HG02870 (cell line): ENCODE measurements at regions not wholly inside any gene's neighbourhood (a gene's known extent, or its start where the extent isn't known, plus 50 kb on each side); places are given as distances from the start of the nearest gene placed in this dataset.

ENCODE experiments used
- ATAC-seq: cut with Tn5 transposase; IDR thresholded peaks from one replicate; pipeline ENCODE4 v1.9.1; 2021; ENCODE audit warnings: mild to moderate bottlenecking, moderate library complexity; ENCODE audit not compliant: unreplicated experiment

GRCh38 chr4:23207059-23207458 lies 514.3 kb downstream of the GBA3 start:
- ATAC-seq: no peak

GRCh38 chr4:23202712-23203247 lies 510.0 kb downstream of the GBA3 start:
- ATAC-seq: no peak

GRCh38 chr4:23194751-23195150 lies 502.0 kb downstream of the GBA3 start:
- no peak for ATAC-seq

DNA sequence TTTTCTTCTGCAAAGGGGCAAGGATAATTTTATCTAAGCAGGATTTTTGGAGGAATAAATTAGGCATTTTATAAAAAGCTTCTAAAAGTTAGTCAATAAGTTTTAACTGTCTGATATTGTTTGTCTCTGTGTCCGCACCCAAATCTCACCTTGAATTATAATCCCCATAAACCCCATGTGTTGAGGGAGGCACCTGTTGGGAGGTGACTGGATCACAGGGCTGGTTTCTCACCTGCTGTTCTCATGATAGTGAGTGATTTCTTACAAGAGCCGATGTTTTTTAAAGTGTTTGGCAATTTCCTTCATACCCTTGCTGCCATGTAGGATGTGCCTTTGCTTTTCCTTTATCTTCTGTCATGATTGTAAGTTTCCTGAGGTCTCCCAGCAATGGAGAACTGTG lies 481.4 kb downstream of the GBA3 start:
- ATAC-seq: no peak

DNA sequence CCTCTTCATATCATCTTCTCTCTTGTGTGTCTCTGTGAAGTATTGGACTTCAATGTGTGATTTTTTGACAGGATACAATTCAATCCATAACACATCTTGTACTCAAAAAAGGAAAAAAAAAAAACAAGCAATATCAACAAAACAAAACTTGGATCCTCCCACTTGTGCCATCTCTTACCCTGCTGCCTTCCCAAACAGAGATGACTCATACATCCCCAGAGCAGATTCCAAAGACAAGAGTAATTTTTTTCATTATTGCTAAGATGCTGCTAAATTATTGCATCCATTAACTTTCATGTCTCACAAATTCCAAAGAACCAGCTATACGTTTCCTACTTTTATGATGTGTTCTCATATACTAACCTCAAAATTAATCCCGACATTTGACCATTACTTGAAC lies 479.2 kb downstream of the GBA3 start:
- ATAC-seq: no peak

DNA sequence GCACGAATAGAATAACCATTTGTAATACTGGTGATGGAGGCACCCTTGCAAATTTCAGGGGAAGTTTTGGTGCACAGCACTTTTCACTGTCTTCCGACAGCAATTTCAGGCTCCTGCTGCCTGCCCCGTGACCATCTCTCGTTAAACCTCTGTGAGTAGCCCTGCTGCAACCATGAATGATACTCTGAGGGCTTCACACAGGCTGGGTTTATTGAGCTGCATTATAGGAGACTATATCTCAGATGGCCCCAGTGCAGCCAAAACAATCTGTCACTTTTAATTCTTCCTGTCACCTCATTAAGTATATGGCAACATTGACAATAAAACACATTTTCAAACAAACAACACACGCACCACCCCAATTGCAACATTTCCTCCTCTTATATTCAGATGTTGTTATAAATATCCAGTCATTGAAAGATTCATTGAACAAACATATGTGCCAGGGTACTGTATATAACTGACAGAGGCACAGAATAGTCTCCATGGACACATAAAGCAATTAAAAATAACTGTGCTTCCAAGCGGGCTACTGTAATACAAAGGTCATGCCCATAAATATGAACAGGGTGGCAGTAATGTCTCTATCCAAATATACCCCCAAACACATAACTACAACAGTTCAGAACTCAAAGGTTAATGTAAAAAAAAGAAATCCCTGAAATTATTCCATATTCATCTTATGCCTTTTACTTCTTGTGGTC lies 477.0 kb downstream of the GBA3 start:
- no peak for ATAC-seq

DNA sequence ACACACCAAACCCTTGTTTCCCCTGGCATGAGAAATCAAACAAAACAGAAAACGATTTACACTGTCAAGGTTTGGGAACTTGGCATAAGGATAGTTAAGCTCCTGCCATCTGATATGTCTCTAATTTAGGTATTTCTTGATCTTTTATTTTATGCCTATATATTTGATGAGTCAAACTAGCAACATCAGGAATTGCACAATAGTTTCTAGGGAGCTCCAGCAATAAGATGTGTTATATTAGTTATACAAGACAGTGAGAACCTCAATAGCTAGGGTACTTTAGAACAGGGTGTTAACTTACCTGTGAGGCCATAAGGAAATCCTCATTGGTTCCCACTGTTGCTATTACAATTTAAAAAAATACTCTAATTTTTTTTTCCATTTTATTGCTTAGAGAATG lies 474.2 kb downstream of the GBA3 start:
- no peak for ATAC-seq

- ATAC-seq: no peak
These were observed 473.7 kb downstream of the GBA3 start for GRCh38 chr4:23166407-23166806.

GRCh38 chr4:23165669-23166068 lies 472.9 kb downstream of the GBA3 start:
- no peak for ATAC-seq

DNA sequence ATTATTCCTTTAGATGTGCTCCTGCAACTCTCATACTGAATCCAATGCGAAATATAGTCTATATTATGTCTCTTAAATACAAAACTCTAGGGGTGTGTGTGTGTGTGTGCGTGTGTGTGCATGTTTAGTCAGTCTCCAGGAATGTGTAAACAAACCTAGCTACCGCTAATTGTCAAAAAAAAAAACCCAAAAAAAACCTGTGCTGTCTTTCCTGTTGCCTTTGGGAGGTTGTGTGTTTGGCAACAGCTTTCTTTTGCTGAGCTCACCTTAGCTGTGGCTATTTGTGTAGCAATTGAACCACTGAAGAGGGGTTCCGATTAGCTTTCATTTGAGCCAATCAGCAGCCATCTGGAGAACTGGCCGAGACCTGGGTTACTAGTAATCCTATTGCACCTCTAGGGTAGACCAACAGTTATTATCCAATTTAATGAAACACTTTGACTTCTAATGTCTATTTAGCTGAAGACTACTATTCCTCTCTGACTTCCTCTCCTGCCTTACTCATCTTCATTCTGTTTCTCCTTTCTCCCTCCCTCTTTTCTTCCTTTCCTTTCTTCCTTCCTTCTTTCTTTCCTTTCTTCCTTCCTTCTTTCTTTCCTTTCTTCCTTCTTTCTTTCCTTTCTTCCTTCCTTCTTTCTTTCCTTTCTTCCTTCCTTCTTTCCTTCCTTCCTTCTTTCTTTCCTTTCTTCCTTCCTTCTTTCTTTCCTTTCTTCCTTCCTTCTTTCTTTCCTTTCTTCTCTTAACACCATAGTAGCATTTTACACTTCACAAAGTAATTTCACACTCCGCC lies 471.1 kb downstream of the GBA3 start:
- ATAC-seq: no peak

- ATAC-seq: no peak
These were observed 469.5 kb downstream of the GBA3 start for GRCh38 chr4:23162275-23162674.

GRCh38 chr4:23161787-23162186 lies 469.1 kb downstream of the GBA3 start:
- ATAC-seq: no peak

GRCh38 chr4:23153076-23153475 lies 460.3 kb downstream of the GBA3 start:
- ATAC-seq: no peak

DNA sequence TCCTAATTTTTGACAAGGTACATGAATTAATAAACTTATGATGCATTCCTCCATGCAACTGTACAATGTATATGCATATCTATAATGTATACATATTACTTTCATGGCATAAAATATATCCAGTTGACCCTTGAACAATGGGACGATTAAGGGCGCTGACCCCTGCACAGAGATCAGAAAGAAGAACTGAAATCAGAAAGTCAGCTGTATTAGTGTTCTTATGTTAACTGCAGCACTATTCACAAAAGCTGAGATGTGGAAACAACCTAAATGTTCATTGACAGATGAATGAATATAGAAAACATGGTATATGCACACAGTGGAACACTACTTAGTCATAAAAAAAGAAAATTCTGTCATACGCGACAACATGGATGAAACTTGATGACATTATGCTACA lies 457.1 kb downstream of the GBA3 start:
- no peak for ATAC-seq

GRCh38 chr4:23144707-23145106 lies 452.0 kb downstream of the GBA3 start:
- ATAC-seq: no peak

- ATAC-seq: no peak
These were observed 443.3 kb downstream of the GBA3 start for GRCh38 chr4:23135792-23136645.

DNA sequence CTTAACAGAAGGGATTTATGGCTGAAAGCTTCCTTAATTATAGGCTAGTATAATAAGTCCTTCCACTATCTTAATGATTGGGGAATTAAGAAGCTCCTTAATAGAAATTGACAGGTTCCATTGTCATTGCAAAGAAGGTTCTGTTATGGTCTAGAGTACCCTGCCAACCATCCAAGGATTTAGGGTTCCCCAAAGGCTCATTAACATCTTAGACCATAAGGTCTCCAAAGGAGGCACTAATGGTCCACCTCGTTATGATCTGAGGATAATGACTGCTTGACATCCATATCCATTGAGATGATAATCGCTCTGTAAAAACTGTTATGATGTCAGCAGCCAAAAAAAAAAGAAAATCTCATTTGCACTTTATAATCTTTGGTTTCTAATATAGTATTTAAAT lies 441.6 kb downstream of the GBA3 start:
- no peak for ATAC-seq

GRCh38 chr4:23130845-23131244 lies 438.1 kb downstream of the GBA3 start:
- no peak for ATAC-seq

GRCh38 chr4:23125118-23125517 lies 432.4 kb downstream of the GBA3 start:
- no peak for ATAC-seq

DNA sequence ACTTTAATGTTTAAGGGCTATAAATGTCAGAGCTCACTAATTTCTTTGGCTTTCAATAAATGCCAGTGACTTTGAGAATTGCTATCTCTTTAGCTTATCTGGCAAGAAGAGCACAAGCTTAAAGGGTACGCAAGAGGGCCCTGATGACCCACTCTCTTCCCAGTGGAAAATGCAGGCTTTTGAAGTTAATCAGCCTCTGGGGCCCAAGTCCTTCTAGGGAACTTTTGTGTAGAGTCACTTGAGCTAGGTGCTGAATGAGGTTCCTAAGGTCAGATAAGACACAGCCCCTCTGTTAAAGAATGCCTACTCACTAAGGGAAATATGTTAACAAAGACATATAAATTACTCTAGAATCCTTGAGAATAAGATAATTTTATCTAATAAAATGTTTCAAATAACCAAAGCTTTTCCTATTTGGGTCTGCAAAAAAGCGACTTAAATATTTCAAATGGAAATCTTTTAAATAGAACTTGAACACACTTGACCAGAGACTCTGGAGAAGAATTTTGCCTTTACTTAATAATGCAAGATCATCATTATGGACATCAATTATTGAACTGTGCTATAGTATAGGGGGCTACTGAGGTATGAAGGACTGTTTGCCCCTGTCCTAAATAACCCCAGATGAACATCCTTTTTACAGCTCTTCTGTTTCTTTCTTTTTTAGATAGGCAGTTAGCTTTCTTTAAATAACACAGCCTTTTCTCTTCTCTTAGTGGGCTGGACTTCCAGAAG lies 430.1 kb downstream of the GBA3 start:
- no peak for ATAC-seq

DNA sequence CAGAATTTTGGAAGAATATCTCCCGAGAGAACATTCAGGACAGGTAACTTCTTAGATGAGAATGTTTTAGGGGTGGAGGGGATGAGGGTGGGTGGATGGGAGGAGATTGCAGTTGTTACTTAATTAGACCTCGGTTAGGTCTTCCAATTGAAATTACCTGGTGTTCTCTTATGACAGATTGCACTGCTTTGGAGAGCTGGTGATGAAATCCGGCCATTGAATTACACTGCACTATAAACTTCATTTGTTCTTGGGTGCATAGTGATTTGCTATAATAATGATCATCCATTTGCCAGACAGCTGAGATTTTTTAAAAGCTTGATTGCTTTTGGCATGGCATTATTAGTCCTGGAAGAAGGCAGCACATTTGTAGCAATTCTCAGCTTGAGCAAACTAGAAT lies 427.6 kb downstream of the GBA3 start:
- no peak for ATAC-seq
